Neuronal stem cell (in vitro differentiated cells): ENCODE measurements at regions not wholly inside any gene's neighbourhood (a gene's known extent, or its start where the extent isn't known, plus 50 kb on each side); places are given as distances from the start of the nearest gene placed in this dataset.

ENCODE experiments used
- DNase-seq: peaks from one replicate; pipeline ENCODE4 v3.0.0-alpha.2; 2013; ENCODE audit warnings: low spot score
- H2AFZ ChIP-seq: one replicate; pipeline ENCODE4 v1.6.1; 2013; ENCODE audit warnings: mild to moderate bottlenecking, low read length, inconsistent platforms
- H2AK5ac ChIP-seq: 2 replicates; pipeline ENCODE4 v1.6.1; 2013; ENCODE audit warnings: low read depth, mild to moderate bottlenecking, inconsistent platforms, low read length, moderate library complexity, mixed read lengths
- H2BK120ac ChIP-seq: 2 replicates; pipeline ENCODE4 v1.6.1; 2013; ENCODE audit warnings: low read depth, mild to moderate bottlenecking, inconsistent platforms, low read length, moderate library complexity, mixed read lengths
- H2BK12ac ChIP-seq: one replicate; pipeline ENCODE4 v1.6.1; 2013; ENCODE audit warnings: low read length, inconsistent platforms
- H2BK15ac ChIP-seq: 2 replicates; pipeline ENCODE4 v1.6.1; 2013; ENCODE audit warnings: mild to moderate bottlenecking, low read length, inconsistent platforms, mixed read lengths
- H2BK5ac ChIP-seq: one replicate; pipeline ENCODE4 v1.6.1; 2013; ENCODE audit warnings: inconsistent platforms, mild to moderate bottlenecking, low read length, moderate library complexity
- H3K14ac ChIP-seq: one replicate; pipeline ENCODE4 v1.6.1; 2013; ENCODE audit warnings: low read length, inconsistent platforms
- H3K18ac ChIP-seq: 2 replicates; pipeline ENCODE4 v1.6.1; 2013; ENCODE audit warnings: low read length, inconsistent platforms
- H3K23ac ChIP-seq: 2 replicates; pipeline ENCODE4 v1.6.1; 2013; ENCODE audit warnings: low read depth, mild to moderate bottlenecking, mixed read lengths, low read length, inconsistent platforms; ENCODE audit not compliant: poor library complexity
- H3K27ac ChIP-seq: replicated peaks from 3 replicates; pipeline ENCODE4 v1.5.1; 2013; ENCODE audit warnings: low read length, inconsistent platforms
- H3K27me3 ChIP-seq, 3 experiments: 2 replicates each; pipeline ENCODE4 v1.6.1; 2013; ENCODE audit warnings: low read length in 3 of 3, mild to moderate bottlenecking in 2 of 3, inconsistent platforms in 1 of 3, low read depth in 1 of 3, mixed read lengths in 1 of 3, moderate library complexity in 1 of 3; ENCODE audit not compliant: control insufficient read depth in 3 of 3, insufficient read depth in 3 of 3
- H3K36me3 ChIP-seq, 2 donors: replicated peaks in 1 of 2; 2 replicates each; pipeline ENCODE4 v1.6.1; 2013; ENCODE audit warnings: low read length in 2 of 2; ENCODE audit not compliant: control insufficient read depth in 2 of 2, insufficient read depth in 2 of 2
- H3K4ac ChIP-seq: 2 replicates; pipeline ENCODE4 v1.6.1; 2013; ENCODE audit warnings: inconsistent platforms, mild to moderate bottlenecking, low read length, moderate library complexity
- H3K4me1 ChIP-seq, 2 donors: 1 replicate in 1 of 2; 2 replicates in 1 of 2; pipeline ENCODE4 v1.6.1; 2013; ENCODE audit warnings: low read length in 2 of 2, low read depth in 1 of 2; ENCODE audit not compliant: control insufficient read depth in 2 of 2, insufficient read depth in 1 of 2
- H3K4me2 ChIP-seq: one replicate; pipeline ENCODE4 v1.6.1; 2013; ENCODE audit warnings: mild to moderate bottlenecking, low read length, inconsistent platforms; ENCODE audit not compliant: insufficient read depth, poor library complexity, severe bottlenecking
- H3K4me3 ChIP-seq, 2 donors: 2 replicates each; pipeline ENCODE4 v1.5.1; 2013; ENCODE audit warnings: low read length in 2 of 2, mild to moderate bottlenecking in 2 of 2, inconsistent platforms in 1 of 2, moderate library complexity in 1 of 2
- H3K79me1 ChIP-seq: one replicate; pipeline ENCODE4 v1.6.1; 2013; ENCODE audit warnings: low read depth, mild to moderate bottlenecking, inconsistent platforms, low read length, moderate library complexity
- H3K9ac ChIP-seq: one replicate; pipeline ENCODE4 v1.6.1; 2013; ENCODE audit warnings: mild to moderate bottlenecking, low read depth, low read length, inconsistent platforms; ENCODE audit not compliant: poor library complexity
- H3K9me3 ChIP-seq, 2 donors: replicated peaks in 1 of 2; 2 replicates each; pipeline versions ENCODE3 to v1.6.1; 2013; ENCODE audit warnings: low read length in 2 of 2, mild to moderate bottlenecking in 2 of 2, inconsistent platforms in 1 of 2, low read depth in 1 of 2, mixed read lengths in 1 of 2, moderate library complexity in 1 of 2; ENCODE audit not compliant: control insufficient read depth in 2 of 2, insufficient read depth in 1 of 2
- H4K8ac ChIP-seq: one replicate; pipeline ENCODE4 v1.6.1; 2013; ENCODE audit warnings: low read depth, mild to moderate bottlenecking, inconsistent platforms, low read length, moderate library complexity
- H4K91ac ChIP-seq: one replicate; pipeline ENCODE4 v1.6.1; 2013; ENCODE audit warnings: low read length, low read depth, mild to moderate bottlenecking, inconsistent platforms; ENCODE audit not compliant: poor library complexity
- WGBS, 2 donors: extraction: QIAGEN DNeasy Blood & Tissue Kit; methylation state at CpG; one replicate each; pipeline ENCODE4 v1.1.7; 2013; ENCODE audit warnings: missing lambda C conversion rate in 2 of 2, mixed read lengths in 1 of 2; ENCODE audit not compliant: insufficient read length in 2 of 2, insufficient replicate concordance in 1 of 2; ENCODE audit errors: extremely low coverage in 2 of 2; 5-methylcytosine and 5-hydroxymethylcytosine counted together

DNA sequence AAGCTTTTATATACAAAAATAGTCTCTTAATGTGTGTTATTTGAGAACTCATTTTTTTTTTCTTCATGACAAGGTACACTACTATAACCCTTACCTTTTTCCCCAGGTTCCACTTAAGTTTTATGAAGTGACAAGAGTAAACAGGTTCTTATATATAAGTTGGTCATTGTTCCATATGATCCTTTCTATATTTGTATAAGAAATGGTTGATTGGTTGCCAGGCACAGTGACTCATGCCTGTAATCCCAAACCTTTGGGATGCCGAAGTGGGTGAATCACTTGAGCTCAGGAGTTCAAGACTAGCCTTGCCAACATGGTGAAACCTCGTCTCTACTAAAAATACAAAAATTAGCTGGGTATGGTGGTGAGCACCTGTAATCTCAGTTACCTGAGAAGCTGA is 108.3 kb downstream of the PCSK1 start:
- no peaks in the 10 kb centered on the region for H3K79me1 ChIP-seq
- no peak overlapping the region for H2AK5ac ChIP-seq
- no peaks in the 10 kb centered on the region for H3K4me1 ChIP-seq
- no peak overlapping the region for H3K18ac ChIP-seq
- no peak overlapping the region for H2BK120ac ChIP-seq
- H2BK15ac ChIP-seq: no peak overlapping the region
- H3K4me2 ChIP-seq: no peak overlapping the region
- no peak overlapping the region for H2BK12ac ChIP-seq
- no peak overlapping the region for H2AFZ ChIP-seq
- no peak overlapping the region for H3K4me3 ChIP-seq
- WGBS, 2 donors: no CpG with 5 or more reads among the region's 2 CpGs
- no peak overlapping the region for H3K4ac ChIP-seq
- no peak overlapping the region for H3K27ac ChIP-seq
- H3K14ac ChIP-seq: no peak overlapping the region
- no peak overlapping the region for H4K8ac ChIP-seq
- H2BK5ac ChIP-seq: no peak overlapping the region
- no peak for DNase-seq
- H3K36me3 ChIP-seq: no peaks in the 10 kb centered on the region
- no peaks in the 10 kb centered on the region for H3K9me3 ChIP-seq
- no peak overlapping the region for H4K91ac ChIP-seq
- no peak overlapping the region for H3K23ac ChIP-seq
- no peak overlapping the region for H3K9ac ChIP-seq
- H3K27me3 ChIP-seq: no peaks in the 10 kb centered on the region

DNA sequence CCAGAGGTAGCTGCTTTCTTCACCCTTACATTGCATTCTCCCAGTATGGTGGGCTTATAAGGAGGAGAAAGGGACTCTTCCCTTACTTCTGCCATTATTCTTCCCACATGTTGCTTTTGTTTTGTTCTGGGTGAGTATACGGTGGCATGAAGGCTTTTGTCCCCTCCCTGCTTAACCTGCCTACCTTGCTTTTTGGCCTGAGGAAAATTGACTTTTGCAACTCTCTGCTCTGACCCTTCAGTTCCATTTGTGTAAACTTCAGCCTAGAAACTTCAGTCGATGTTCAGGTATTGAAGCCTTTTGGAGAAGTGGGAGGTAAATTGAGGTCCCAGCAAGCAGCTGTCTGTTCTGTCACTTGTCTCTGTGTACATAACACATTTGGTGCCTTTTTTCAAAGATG is 110.2 kb downstream of the PCSK1 start:
- Histone ChIP-seq H3K27me3 (no peaks in the 10 kb centered on the region), H4K91ac (no peak overlapping the region), H2BK15ac (no peak overlapping the region), H3K27ac (no peak overlapping the region), H3K23ac (no peak overlapping the region), H2AFZ (no peak overlapping the region), H3K18ac (no peak overlapping the region), H3K36me3 (no peaks in the 10 kb centered on the region), H2BK12ac (no peak overlapping the region), H3K4me1 (no peaks in the 10 kb centered on the region), H4K8ac (no peak overlapping the region), H3K9me3 (no peaks in the 10 kb centered on the region), H3K4me2 (no peak overlapping the region), H3K9ac (no peak overlapping the region), H2BK5ac (no peak overlapping the region), H3K4ac (no peak overlapping the region), H3K79me1 (no peaks in the 10 kb centered on the region), H3K14ac (no peak overlapping the region), H3K4me3 (no peak overlapping the region), H2BK120ac (no peak overlapping the region), H2AK5ac (no peak overlapping the region)
- no CpG with 5 or more reads among the region's 2 CpGs for WGBS, 2 donors
- DNase-seq: no peak

DNA sequence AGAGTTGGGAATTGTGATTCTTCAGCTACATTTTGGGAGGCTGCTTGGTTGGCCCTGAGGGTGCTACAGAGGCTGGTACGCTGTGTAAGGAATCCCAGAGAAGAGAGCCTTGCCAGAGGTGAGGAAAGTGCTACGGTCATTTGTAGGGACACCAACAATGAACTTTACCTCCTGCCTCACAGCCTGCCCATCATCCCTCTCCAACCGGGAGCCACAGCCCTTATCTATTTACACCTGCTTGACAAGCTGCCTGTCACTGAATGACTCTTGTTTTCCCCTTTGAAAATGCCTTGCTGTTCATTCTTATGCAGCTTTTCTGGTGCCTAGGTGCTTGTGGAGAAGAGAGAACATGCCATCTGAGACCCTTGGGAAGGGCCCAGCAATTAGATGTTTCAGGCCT is 110.8 kb downstream of the PCSK1 start:
- DNase-seq: no peak

DNA sequence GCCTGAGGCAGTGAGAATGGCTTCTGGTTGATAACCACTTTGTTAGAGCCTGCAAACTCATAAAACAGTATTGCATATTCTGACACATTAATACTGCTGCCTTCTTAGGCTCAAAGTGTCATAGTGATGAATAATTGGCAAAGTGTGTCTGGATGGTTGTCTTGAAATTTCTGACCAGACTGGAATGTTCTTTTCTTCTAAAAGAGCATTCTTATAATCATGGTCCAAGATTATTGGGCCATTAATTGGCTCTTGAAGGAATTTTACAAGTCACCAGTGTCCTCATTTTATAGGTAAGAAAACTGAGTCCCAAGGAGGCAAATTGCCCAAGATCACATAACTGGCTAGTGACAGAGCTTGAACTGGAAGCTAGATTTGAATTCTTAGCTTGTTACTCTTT is 111.7 kb downstream of the PCSK1 start:
- no peak overlapping the region for H3K18ac ChIP-seq
- no peak overlapping the region for H3K9ac ChIP-seq
- no peaks in the 10 kb centered on the region for H3K79me1 ChIP-seq
- peaks cover under 1% of the 10 kb centered on the region in 2 donors for H3K4me1 ChIP-seq
- H2BK5ac ChIP-seq: no peak overlapping the region
- no peak overlapping the region for H3K4me3 ChIP-seq
- H3K4ac ChIP-seq: no peak overlapping the region
- H2AK5ac ChIP-seq: no peak overlapping the region
- no peak overlapping the region for H4K91ac ChIP-seq
- H3K4me2 ChIP-seq: no peak overlapping the region
- H4K8ac ChIP-seq: no peak overlapping the region
- H2BK15ac ChIP-seq: no peak overlapping the region
- H3K27me3 ChIP-seq: no peaks in the 10 kb centered on the region
- H2AFZ ChIP-seq: no peak overlapping the region
- DNase-seq: no peak
- no peak overlapping the region for H2BK120ac ChIP-seq
- H3K27ac ChIP-seq: no peak overlapping the region
- no peak overlapping the region for H2BK12ac ChIP-seq
- H3K23ac ChIP-seq: no peak overlapping the region
- H3K9me3 ChIP-seq: no peaks in the 10 kb centered on the region
- H3K14ac ChIP-seq: no peak overlapping the region
- H3K36me3 ChIP-seq: no peaks in the 10 kb centered on the region

More for the DNA sequence above, 110.8 kb downstream of the PCSK1 start:
- Histone ChIP-seq H3K27me3 (no peaks in the 10 kb centered on the region), H3K4me2 (no peak overlapping the region), H2AK5ac (no peak overlapping the region), H2BK120ac (no peak overlapping the region), H2AFZ (no peak overlapping the region), H3K9ac (no peak overlapping the region), H4K91ac (no peak overlapping the region), H2BK5ac (no peak overlapping the region), H3K4ac (no peak overlapping the region), H2BK12ac (no peak overlapping the region), H3K4me3 (no peak overlapping the region), H2BK15ac (no peak overlapping the region), H3K9me3 (no peaks in the 10 kb centered on the region), H3K79me1 (no peaks in the 10 kb centered on the region), H4K8ac (no peak overlapping the region), H3K14ac (no peak overlapping the region), H3K27ac (no peak overlapping the region), H3K23ac (peak overlapping the region; percentile 29), H3K4me1 (no peaks in the 10 kb centered on the region), H3K18ac (no peak overlapping the region), H3K36me3 (no peaks in the 10 kb centered on the region)
- no CpG with 5 or more reads among the region's 3 CpGs for WGBS, 2 donors
